GM18502 (cell line): ENCODE measurements at regions not wholly inside any gene's neighbourhood (a gene's known extent, or its start where the extent isn't known, plus 50 kb on each side); places are given as distances from the start of the nearest gene placed in this dataset.

Experiments used
- ATAC-seq: cut with Tn5 transposase; IDR thresholded peaks from one replicate; pipeline ENCODE4 v1.9.1; 2021; ENCODE audit warnings: mild to moderate bottlenecking; ENCODE audit not compliant: unreplicated experiment, poor library complexity

GRCh38 chr18:66156946-66157687, 406.3 kb downstream of the CDH7 start:
- peak; percentile 77 for ATAC-seq

- peak; percentile 70 for ATAC-seq
Measured at GRCh38 chr18:66150650-66151049, 399.8 kb downstream of the CDH7 start.

GRCh38 chr18:66143029-66143428, 392.2 kb downstream of the CDH7 start:
- ATAC-seq, result no peak

- ATAC-seq, result no peak
Measured at GRCh38 chr18:66141716-66142115, 390.9 kb downstream of the CDH7 start.

- ATAC-seq, result no peak
Measured at GRCh38 chr18:66138642-66139041, 387.8 kb downstream of the CDH7 start.

- ATAC-seq, result no peak
Measured at GRCh38 chr18:66136039-66136438, 385.2 kb downstream of the CDH7 start.

GRCh38 chr18:66129248-66129647, 378.4 kb downstream of the CDH7 start:
- no peak for ATAC-seq

GRCh38 chr18:66126266-66126665, 375.5 kb downstream of the CDH7 start:
- ATAC-seq, result no peak

- ATAC-seq, result peak; percentile 57
Measured at GRCh38 chr18:66124394-66124793, 373.6 kb downstream of the CDH7 start.

- no peak for ATAC-seq
Measured at GRCh38 chr18:66119347-66119746, 368.5 kb downstream of the CDH7 start.

GRCh38 chr18:66111018-66111417, 360.2 kb downstream of the CDH7 start:
- ATAC-seq, result no peak

GRCh38 chr18:66110607-66111006, 359.8 kb downstream of the CDH7 start:
- no peak for ATAC-seq

GRCh38 chr18:66109981-66110380, 359.2 kb downstream of the CDH7 start:
- ATAC-seq, result no peak

- no peak for ATAC-seq
Measured at GRCh38 chr18:66107546-66107945, 356.7 kb downstream of the CDH7 start.

GRCh38 chr18:66105016-66105415, 354.2 kb downstream of the CDH7 start:
- ATAC-seq, result no peak

- ATAC-seq, result no peak
Measured at GRCh38 chr18:66103550-66103949, 352.7 kb downstream of the CDH7 start.

GRCh38 chr18:66083078-66083477, 332.3 kb downstream of the CDH7 start:
- ATAC-seq, result no peak

- ATAC-seq, result no peak
Measured at GRCh38 chr18:66078925-66079800, 328.4 kb downstream of the CDH7 start.

- ATAC-seq, result no peak
Measured at GRCh38 chr18:66077066-66077465, 326.3 kb downstream of the CDH7 start.

- no peak for ATAC-seq
Measured at GRCh38 chr18:66066191-66066590, 315.4 kb downstream of the CDH7 start.

GRCh38 chr18:66048406-66048805, 297.6 kb downstream of the CDH7 start:
- ATAC-seq, result no peak
